Thyroid gland (tissue), 4 donors: ENCODE measurements at regions not wholly inside any gene's neighbourhood (a gene's known extent, or its start where the extent isn't known, plus 50 kb on each side); places are given as distances from the start of the nearest gene placed in this dataset.

ENCODE experiments used
- CTCF ChIP-seq, 6 experiments: fragments of 200-600 bp in 3 of 6; fragments of 450-650 bp in 3 of 6; sonication (generic) in 3 of 6; IDR thresholded peaks; one replicate each; pipeline ENCODE4 v1.5.1; 2016 to 2019; ENCODE audit warnings: antibody characterized with exemption in 6 of 6, mild to moderate bottlenecking in 2 of 6, inconsistent platforms in 1 of 6, moderate library complexity in 1 of 6
- POLR2A ChIP-seq, 2 donors: fragments of 450-650 bp; IDR thresholded peaks; one replicate each; pipeline ENCODE4 v1.6.1; 2017; ENCODE audit warnings: antibody characterized with exemption in 2 of 2, mild to moderate bottlenecking in 2 of 2, moderate library complexity in 1 of 2

GRCh38 chr3:193140381-193140780 is 100.6 kb upstream of the PLAAT1 start:
- TF ChIP-seq POLR2A (IDR thresholded peaks at IDR 0.05), result no peak
- TF ChIP-seq CTCF (IDR thresholded peaks at IDR 0.05), result no peak
